Dedifferentiated amniotic fluid mesenchymal stem cell (primary cell): ENCODE measurements at regions not wholly inside any gene's neighbourhood (a gene's known extent, or its start where the extent isn't known, plus 50 kb on each side); places are given as distances from the start of the nearest gene placed in this dataset.
"Not testable (repeated sequence)": the region's sequence is repeated elsewhere in the genome, so short reads cannot be mapped to it uniquely, and the experiment has no call there.

ENCODE experiments used
- DNase-seq: peaks from one replicate; pipeline ENCODE4 v3.0.0-alpha.2; 2016; ENCODE audit errors: extremely low spot score

DNA sequence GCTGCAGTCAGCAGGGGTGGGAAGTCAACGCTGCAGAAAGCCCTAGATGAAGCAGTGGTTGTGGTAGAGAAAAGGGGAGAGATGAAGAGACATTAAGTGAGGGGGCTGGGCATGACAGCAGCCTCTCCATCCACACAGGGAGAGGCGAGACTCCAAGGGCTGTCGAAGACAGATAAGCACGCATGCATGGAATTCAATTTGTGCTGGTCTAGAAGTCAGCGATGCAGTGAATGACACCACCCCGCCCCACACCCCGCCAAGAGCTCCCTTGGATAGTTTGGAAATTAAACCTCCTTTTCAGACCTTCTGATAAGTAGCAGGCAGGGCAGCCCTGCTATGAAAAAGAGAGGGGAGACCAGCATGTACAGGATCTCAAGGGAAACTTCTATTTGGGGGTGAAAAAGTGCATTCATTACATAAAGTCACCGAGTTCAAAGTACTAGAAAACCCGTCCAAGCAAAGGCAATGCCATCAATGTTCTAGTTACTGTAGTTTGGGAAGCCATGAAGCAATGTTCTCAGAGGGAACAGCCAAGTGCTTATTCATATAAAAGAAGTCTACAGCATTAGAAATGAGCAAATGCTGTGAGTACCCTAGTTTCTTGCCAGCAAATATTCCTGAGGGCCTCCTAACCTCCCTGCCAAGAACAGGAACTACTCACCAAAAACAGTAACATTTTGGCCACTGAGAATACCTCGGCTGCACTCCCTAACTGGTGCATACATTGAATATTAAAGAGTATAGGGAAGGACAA is 152.3 kb upstream of the ANXA10 start:
- no peak for DNase-seq

DNA sequence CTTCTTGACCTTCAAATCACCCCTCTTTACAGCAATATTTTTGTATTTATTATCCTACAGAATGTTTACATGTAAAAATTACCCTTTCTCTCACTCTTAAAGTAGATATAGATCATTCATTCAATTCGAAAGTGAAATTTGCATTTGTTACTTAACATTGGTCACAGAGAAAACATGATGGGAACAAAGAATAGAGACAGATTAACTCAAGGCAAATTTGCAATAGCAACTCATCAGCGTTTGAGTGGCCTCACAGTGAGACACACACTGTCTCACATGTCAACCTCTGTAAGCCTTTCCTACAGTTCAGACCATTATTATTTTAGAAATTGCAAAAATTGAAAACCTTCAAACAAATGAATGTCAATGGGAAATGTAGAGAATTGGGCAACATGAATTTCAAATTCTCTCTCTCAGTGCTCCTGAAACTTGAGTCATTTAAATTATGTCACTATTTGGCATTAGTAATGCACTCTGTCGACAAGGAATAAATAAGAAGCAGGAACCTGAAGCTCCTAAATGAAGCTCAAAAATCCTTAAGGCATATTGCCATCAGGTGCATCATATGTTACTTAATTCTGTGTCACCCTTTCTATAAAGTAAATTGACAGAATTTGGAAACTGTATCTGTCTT is 148.3 kb upstream of the ANXA10 start:
- DNase-seq, result no peak

DNA sequence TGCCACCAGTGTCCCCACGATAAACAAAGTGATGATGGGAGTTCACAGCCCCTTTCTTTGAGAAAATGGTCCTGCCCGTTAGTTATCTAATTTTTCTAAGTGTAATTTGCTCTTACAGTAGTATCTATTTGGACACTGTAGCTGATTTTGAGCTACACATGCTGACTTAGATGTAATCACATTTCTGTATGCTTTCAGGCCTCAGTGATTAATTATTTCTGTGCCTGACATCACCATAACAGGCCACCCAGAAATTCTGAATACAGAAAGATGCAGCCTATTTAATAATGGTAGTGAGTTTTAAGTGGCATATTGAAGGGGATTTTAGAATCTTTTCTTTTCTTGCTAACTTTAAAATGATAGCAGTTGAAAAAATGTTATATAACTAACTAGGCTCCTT is 147.6 kb upstream of the ANXA10 start:
- DNase-seq, result no peak

DNA sequence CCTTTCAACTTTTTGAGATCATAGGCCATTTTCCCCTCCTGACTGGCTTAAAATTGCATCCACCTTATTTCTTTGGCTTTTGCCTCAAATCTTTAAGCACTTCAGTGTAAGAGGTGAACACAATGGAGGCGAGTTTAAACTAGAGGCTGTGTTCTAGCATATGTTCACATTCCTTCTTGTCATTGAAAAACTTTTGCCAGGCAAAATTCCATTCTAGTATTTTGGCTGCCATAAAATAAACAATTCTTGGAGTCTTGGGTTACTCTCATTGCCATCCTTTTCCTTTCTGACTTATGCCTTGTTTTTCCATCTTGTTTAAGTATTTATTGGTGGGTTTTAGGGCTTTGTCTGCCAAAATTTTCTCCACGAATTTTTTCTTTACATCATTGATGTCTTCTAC is 137.3 kb upstream of the ANXA10 start:
- DNase-seq, result no peak

DNA sequence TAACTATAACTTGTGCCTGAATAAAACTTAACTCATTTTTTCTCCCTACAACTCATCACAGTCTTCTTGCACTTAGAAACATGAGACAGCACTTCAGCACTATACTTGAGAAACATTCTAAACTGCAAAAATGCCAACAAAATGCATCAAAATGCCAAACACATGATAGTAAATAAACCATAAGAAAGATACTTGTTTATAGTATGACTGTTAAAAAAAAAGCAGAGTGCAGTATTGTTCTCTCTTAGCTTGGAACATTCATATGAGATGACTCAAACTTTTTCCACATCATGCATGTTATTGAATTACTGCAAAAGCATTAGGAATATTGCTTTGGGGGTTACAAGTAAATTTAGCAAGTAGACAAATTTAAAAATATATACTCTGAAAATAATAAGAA is 135.7 kb upstream of the ANXA10 start:
- DNase-seq, result no peak

DNA sequence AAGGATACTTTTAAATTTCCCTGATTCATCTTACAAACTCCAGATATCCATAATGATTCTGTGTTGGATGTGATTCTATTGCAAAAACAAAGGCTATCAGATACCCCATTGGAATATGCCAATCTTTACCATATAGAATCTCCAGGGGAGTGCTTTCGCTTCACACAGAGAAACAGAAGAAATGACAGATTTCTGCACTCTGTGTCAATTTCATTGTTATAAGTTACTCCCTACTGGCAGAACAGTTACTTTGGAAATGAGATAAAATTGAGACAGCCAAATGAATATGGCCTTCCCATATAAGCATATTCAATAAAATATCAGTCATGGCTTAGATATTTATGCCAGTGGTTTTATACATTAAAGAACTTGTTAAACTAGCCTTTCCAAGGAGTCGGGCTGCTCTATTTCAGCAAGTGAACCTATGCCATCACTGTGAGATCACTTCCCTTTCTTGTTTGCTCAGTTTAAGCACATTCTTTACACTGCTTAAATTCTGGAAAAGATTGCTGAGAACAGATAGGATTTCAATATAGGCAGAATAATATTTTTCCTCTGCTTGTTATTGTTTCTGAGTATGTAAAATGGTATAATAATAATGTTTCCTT is 127.5 kb upstream of the ANXA10 start:
- no peak for DNase-seq

DNA sequence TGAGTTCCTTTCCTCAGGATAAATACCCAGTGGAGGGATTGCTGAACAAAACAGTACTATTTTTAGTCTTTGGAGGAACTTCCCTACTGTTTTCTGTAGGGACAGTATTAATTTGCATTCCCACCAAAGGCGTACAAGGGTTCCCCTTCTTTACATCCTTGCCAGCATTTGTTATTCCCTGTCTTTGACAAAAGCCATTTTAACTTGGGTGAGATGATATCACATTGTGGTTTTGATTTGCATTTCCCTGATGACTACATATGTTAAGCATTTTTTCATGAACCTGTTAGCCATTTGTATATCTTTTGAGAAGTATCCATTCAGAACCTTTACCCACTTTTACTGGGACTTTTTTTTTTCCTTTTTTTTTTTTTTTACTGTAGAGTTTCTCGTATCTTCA is 126.2 kb upstream of the ANXA10 start:
- no peak for DNase-seq

DNA sequence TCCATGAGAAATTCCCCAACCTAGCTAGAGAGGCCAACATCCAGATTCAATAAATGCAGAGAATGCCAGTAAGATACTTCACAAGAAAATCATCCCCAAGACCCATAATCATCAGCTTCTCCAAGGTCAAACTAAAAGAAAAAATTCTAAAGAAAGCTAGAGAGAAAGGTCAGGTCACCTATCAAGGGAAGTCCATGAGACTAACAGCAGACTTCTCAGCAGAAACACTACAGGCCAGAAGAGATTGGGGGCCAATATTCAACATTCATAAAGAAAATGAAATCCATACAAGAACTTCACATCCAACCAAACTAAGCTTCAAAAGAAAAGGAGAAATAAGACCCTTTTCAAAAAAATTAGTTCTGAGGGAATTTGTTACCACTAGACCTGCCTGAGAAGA is 118.8 kb upstream of the ANXA10 start:
- DNase-seq, result no peak

DNA sequence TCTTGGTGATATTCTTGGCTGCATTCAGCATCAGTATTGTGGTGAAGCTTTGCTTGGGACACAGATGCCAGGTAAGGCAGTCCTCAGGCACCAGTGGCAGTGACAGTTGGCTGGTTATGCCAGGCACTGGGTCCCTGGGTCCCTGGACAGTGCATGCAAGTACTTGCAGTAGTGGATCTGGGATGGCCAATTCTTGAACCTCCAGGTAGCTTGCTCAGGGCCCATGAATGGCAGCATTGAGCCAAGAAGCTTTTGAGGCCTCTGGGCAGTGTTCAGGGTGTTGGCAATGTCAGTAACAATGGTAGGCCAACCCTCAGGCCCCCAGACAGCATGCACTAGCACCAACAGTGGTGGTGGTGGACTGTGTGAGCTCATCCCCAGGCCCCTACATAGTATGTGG is 106.8 kb upstream of the ANXA10 start:
- no peak for DNase-seq

DNA sequence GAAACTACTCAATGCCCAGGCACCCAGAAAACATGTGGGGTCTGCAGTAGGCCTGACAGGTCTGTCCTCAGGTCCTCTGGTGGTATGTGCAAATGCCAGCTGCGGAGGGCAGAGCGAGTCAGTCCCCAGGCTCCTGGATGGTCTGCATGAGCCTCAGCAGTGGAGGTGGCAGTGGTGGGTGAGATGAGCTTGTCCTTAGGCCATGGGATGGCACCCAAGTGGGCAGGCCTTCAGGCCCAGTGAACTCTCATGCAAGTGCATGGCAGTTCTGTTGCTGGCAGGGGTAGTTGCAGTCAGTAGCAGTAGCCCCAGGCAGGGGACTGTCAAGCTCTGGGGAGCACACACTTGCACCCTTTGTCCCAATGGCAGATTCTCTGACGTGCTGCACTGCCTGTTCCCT is 106.3 kb upstream of the ANXA10 start:
- DNase-seq, result no peak

DNA sequence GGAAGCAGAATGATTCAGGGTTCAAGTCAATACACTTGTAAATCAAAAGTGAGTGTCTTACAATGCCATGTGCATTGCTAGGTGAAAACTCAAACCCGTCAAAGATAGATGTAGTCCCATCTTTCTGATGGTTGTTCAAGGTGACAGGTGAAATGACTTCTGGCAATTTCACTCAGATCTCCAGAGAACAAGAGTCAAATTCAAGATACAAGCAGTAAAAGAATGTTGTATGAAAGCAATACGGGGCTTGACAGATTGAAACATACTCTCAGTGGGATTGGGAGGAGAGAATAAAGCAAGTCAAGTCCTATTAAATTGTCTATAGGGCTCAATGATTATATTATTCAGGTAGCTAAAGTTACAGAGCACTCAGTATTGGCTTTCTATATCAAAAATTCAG is 105.1 kb upstream of the ANXA10 start:
- no peak for DNase-seq

DNA sequence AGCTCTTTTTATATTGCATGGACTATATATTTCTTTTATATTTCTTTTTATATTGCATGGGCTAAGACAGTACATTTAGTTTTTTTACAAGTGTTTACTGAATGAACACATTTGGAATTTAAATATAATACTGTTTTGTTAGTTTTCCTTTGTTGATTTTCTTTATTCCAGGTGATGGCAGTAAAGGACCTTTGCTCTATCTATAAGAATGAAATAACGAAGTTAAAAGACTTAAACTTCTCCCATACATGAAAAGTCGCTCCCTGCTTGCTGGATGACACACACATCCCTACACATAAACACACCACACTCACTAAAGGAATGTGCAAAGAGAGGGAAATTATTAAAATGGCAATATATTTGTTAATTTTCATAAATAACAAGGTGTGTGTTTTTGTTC is 102.5 kb upstream of the ANXA10 start:
- DNase-seq, result no peak

DNA sequence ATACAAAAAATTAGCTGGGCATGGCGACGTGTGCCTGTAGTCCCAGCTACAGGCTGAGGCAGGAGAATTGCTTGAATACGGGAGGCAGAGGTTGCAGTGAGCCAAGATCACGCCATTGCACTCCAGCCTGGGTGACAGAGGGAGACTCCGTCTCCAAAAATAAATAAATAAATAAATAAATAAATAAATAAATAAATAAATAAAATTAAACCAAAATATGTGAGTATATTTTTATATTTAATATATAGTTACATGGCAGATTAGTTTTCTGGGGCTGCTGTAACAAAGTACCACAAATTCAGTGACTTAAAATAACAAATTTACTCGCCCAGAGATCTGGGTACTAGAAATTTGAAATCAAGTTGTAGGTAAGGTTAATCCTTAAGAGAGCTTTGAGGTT is 84.2 kb upstream of the ANXA10 start:
- not testable (repeated sequence) for DNase-seq

DNA sequence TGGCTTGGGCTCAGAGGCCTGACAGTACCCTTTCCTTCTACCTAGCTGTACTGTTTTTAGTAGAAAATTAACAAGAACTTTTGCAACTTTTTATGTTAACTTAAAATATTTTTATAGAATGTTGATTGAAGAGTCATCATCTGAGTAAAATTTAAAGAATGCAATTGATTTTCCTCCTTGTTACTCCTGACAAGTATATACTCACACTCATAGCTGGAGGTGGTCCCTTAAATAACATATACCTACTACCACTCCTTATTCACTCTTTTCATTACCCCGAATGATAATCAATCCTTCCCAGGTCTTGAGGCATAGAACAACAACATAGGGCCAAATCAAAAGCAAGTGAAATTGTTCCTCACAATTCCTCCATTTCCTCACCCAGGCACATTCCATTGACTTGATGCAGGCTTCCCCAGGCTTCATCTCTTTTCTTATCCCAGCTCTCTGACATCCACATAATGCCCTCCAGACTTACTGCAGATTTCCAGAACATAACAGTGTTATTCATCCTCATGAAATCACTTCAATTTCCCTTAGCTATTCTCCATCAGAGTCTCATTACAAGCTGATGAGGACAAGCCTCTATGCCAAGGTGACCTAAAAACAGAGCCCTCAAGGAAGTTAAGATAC is 73.2 kb upstream of the ANXA10 start:
- DNase-seq, result no peak

DNA sequence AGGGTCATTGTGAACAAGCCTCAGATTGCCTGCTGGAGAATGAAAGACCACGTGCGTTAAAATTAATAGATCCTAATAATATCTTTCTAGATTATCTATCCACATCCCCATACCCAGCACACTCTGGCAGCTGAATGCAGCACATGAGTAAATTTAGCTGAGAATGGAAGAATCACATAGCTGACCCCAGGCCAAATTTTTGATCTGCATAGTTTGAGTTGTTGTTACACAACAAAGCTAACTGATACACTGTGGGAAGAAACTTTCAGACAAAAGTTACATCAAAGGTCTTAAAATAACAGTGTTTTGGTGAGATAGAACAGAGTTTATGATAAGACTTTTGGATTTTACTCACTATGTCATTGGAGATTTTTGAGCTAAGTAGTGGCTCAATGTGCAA is 72.4 kb upstream of the ANXA10 start:
- no peak for DNase-seq

DNA sequence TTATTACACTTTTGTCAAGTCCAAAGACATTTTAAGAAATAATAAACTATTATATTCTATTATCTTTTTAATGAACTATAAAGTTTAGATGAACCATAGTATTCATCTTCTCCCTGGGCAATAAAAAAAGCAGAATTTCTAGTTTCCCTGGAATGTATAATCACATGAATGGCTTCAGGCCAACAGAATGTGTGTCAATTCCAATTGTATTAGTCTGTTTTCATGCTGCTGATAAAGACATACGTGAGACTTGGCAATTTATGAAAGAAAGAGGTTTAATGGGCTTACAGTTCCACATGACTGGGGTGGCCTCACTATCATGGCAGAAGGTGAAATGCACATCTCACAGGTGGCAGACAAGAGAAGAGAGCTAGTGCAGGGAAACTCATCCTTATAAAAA is 70.7 kb upstream of the ANXA10 start:
- no peak for DNase-seq

DNA sequence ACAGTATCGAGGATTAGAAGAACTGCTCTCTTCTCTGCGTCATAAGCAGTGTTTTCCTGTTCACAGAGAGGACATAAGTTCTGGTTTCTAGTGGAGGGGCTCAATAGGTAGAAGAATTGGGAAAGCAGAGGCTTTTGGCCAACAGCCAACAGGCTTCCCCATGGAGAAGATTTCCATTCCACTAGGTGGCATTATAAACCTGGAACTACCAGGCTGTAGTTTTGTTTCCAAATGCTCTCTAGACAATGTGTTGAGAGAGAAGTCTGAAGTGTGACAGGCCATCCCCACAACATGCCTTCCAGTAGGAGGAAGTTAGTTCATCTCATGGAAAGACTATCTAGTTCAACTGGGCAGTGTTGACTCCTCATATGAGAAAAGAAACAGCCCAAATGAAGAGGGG is 63.8 kb upstream of the ANXA10 start:
- DNase-seq, result no peak

DNA sequence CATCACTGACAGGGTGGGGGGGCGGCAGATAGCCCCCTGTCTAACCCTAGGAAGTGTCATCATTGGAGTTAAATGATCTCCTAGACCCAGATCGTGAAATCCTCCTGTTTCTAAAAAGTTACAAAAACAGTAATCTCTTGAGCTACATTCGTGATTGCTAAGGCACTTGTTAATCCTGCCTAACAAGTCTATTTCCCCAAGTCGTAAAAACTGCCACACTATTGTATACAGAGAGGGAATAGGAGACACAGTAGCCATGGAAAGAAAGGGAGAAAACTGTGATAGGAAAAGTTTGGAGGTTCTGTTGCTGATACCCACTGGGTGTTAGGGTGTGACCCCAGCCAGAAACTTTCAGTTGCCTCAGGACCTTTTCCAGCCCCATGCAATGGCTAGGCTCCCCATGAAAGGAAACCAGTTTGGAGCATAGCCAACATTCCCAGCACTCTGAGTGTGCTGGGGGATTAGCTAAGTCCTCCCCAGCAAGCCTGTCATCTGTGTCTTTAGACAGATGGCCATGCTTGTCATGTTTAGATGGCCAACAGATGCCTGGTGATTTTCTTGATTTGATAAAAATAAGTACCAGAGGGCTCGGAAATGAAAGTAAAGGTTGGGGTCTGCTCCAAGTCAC is 63.3 kb upstream of the ANXA10 start:
- no peak for DNase-seq

DNA sequence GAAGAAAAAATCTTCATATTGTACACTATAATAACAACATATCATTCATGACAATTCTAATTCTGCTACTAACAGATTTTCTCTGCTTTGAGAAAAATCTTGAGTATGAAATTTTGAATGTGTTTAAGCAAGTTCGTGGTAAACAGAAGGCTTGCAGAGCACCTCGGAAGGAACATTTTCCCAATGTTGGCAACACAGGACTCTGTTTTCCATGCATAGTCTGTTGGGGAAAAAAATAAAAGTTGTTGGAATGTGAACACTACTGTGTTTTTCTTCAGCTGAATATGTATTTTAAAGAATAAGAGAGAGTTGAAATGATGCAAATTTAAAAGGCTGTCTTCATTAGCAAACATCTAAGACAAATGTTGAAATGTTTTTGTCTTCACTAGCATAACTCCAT is 54.7 kb upstream of the ANXA10 start:
- no peak for DNase-seq

DNA sequence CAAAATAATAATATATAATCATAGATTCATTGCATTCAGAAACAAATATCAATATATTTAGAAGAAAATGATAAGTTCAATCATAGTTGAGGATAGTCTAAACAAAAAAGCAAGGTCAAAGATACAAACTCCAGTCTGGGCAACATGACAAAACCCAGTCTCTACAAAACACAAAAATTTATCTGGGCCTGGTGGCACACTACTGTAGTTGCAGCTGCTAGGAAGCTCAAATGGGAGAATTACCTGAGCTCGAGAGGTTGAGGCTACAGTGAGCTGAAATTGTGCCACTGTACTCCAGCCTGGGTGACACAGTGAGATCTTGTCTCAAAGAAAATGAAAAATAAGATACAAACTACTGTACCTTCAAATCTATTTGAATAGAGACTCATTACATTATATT is 52.7 kb upstream of the ANXA10 start:
- DNase-seq, result no peak
